SK-N-SH treated with all-trans-retinoic acid at 6 μM for 48 hours (cell line): ENCODE measurements at regions not wholly inside any gene's neighbourhood (a gene's known extent, or its start where the extent isn't known, plus 50 kb on each side); places are given as distances from the start of the nearest gene placed in this dataset.

Experiments
- CSDC2 ChIP-seq: fragments of 250-450 bp; sonication (Bioruptor Pico); IDR thresholded peaks from 2 replicates; pipeline ENCODE4 v1.5.0; 2020; ENCODE audit warnings: mild to moderate bottlenecking, moderate library complexity
- PATZ1 ChIP-seq: fragments of 250-450 bp; sonication (Bioruptor Pico); IDR thresholded peaks from 2 replicates; pipeline ENCODE4 v1.8.0; 2020; ENCODE audit warnings: mild to moderate bottlenecking, moderate library complexity, borderline replicate concordance
- PPARA ChIP-seq: fragments of 250-450 bp; sonication (Bioruptor Pico); IDR thresholded peaks from 2 replicates; pipeline ENCODE4 v1.5.0; 2020; ENCODE audit warnings: mild to moderate bottlenecking, borderline replicate concordance
- RARB ChIP-seq: fragments of 250-450 bp; sonication (Bioruptor Pico); IDR thresholded peaks from 2 replicates; pipeline ENCODE4 v1.8.0; 2021; ENCODE audit warnings: mild to moderate bottlenecking, moderate library complexity
- SNAI2 ChIP-seq: fragments of 250-450 bp; sonication (Bioruptor Pico); IDR thresholded peaks from 2 replicates; pipeline ENCODE4 v1.5.0; 2020; ENCODE audit warnings: mild to moderate bottlenecking, moderate library complexity
- TSHZ2 ChIP-seq: fragments of 250-450 bp; sonication (Bioruptor Pico); IDR thresholded peaks from 2 replicates; pipeline ENCODE4 v1.5.0; 2020; ENCODE audit warnings: mild to moderate bottlenecking, moderate library complexity
- ZFP3 ChIP-seq: fragments of 250-450 bp; sonication (Bioruptor Pico); IDR thresholded peaks from 2 replicates; pipeline ENCODE4 v1.5.0; 2020; ENCODE audit warnings: mild to moderate bottlenecking, moderate library complexity
- ZFP30 ChIP-seq: fragments of 450-650 bp; formaldehyde crosslinking; IDR thresholded peaks from 2 replicates; pipeline ENCODE4 v1.5.0; 2022; ENCODE audit warnings: mild to moderate bottlenecking, moderate library complexity

- TF ChIP-seq PATZ1 (CRISPR knock-in tag) (no peak), PPARA (CRISPR knock-in tag) (no peak), SNAI2 (no peak), TSHZ2 (CRISPR knock-in tag) (no peak), CSDC2 (CRISPR knock-in tag) (no peak), ZFP30 (no peak), RARB (CRISPR knock-in tag) (no peak), ZFP3 (CRISPR knock-in tag) (no peak)
These were observed 207.2 kb downstream of the SHQ1 start for GRCh38 chr3:72641072-72641471.
